ENCODE measurements at regions not wholly inside any gene's neighbourhood (a gene's known extent, or its start where the extent isn't known, plus 50 kb on each side); places are given as distances from the start of the nearest gene placed in this dataset.

DNA sequence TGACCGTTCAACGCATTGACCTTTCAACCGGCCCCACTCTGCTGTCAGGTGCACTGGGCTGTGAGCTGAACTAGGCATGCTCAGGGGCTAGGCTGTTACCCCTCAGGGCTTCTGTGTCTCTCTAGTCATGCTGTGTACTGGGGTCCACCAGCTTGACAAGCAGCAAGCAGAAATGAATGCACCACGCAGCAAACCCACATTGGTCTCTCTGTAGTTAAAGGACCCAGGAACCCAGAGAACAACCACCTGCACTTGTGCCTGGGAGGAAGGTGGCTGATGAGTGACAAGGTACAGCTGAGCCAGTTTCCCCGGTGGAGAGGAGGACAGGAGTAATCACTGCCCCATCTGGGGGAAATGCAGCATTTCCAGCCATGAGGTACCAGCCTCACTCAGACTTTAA is 159.9 kb downstream of the USP12 start:
- TF ChIP-seq ZNF146 (CRISPR knock-in tag; IDR thresholded peaks at IDR 0.05; ENCODE audit: unreplicated experiment): no peak
- TF ChIP-seq, protein P1, sequence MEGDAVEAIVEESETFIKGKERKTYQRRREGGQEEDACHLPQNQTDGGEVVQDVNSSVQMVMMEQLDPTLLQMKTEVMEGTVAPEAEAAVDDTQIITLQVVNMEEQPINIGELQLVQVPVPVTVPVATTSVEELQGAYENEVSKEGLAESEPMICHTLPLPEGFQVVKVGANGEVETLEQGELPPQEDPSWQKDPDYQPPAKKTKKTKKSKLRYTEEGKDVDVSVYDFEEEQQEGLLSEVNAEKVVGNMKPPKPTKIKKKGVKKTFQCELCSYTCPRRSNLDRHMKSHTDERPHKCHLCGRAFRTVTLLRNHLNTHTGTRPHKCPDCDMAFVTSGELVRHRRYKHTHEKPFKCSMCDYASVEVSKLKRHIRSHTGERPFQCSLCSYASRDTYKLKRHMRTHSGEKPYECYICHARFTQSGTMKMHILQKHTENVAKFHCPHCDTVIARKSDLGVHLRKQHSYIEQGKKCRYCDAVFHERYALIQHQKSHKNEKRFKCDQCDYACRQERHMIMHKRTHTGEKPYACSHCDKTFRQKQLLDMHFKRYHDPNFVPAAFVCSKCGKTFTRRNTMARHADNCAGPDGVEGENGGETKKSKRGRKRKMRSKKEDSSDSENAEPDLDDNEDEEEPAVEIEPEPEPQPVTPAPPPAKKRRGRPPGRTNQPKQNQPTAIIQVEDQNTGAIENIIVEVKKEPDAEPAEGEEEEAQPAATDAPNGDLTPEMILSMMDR (IDR thresholded peaks at IDR 0.05 in 2 of 3, conservative IDR thresholded peaks at IDR 0.05 in 1 of 3; ENCODE audit: insufficient read depth in 2 of 3, low read depth in 1 of 3, low read length in 3 of 3): no peak
- TF ChIP-seq WHSC1 (IDR thresholded peaks at IDR 0.05; ENCODE audit: low read length): no peak
- TF ChIP-seq, protein P2, sequence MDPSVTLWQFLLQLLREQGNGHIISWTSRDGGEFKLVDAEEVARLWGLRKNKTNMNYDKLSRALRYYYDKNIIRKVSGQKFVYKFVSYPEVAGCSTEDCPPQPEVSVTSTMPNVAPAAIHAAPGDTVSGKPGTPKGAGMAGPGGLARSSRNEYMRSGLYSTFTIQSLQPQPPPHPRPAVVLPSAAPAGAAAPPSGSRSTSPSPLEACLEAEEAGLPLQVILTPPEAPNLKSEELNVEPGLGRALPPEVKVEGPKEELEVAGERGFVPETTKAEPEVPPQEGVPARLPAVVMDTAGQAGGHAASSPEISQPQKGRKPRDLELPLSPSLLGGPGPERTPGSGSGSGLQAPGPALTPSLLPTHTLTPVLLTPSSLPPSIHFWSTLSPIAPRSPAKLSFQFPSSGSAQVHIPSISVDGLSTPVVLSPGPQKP (CRISPR knock-in tag; IDR thresholded peaks at IDR 0.05): no peak
- no peak for TF ChIP-seq FIP1L1 (IDR thresholded peaks at IDR 0.05; ENCODE audit: low read depth, low read length, poor library complexity, severe bottlenecking)
- TF ChIP-seq POLR2A (conservative IDR thresholded peaks at IDR 0.05): no peak
- TF ChIP-seq TGIF2 (CRISPR knock-in tag; IDR thresholded peaks at IDR 0.05): no peak
- TF ChIP-seq EGR1 (conservative IDR thresholded peaks at IDR 0.05): no peak
- TF ChIP-seq, protein P3, sequence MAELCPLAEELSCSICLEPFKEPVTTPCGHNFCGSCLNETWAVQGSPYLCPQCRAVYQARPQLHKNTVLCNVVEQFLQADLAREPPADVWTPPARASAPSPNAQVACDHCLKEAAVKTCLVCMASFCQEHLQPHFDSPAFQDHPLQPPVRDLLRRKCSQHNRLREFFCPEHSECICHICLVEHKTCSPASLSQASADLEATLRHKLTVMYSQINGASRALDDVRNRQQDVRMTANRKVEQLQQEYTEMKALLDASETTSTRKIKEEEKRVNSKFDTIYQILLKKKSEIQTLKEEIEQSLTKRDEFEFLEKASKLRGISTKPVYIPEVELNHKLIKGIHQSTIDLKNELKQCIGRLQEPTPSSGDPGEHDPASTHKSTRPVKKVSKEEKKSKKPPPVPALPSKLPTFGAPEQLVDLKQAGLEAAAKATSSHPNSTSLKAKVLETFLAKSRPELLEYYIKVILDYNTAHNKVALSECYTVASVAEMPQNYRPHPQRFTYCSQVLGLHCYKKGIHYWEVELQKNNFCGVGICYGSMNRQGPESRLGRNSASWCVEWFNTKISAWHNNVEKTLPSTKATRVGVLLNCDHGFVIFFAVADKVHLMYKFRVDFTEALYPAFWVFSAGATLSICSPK (IDR thresholded peaks at IDR 0.05; ENCODE audit: borderline replicate concordance): no peak
- TF ChIP-seq ELF4 (CRISPR knock-in tag; IDR thresholded peaks at IDR 0.05): no peak
- TF ChIP-seq IRF2 (CRISPR knock-in tag; IDR thresholded peaks at IDR 0.05): no peak

All from K562 (cell line).